SK-N-SH (cell line): ENCODE measurements at regions not wholly inside any gene's neighbourhood (a gene's known extent, or its start where the extent isn't known, plus 50 kb on each side); places are given as distances from the start of the nearest gene placed in this dataset.

ENCODE experiments used
- CTCF ChIA-PET: fragments of 300-600, 350-600 bp; formaldehyde crosslinking; extraction: SDS; loops from one replicate; lab custom pipeline; 2021; lab: Yijun Ruan, JAX
- POLR2A ChIA-PET: fragments of 350-600 bp; sonication (Branson Sonifier 250); formaldehyde crosslinking; extraction: SDS; loops from one replicate; lab custom pipeline; 2020; ENCODE audit warnings: antibody characterized with exemption, inconsistent platforms; lab: Yijun Ruan, JAX
- DNase-seq: peaks from one replicate; pipeline ENCODE4 v3.0.0; 2012
- H2AFZ ChIP-seq: fragments of 200-600 bp; sonication (generic); 2 replicates; pipeline ENCODE4 v1.8.1; 2016; ENCODE audit warnings: antibody characterized with exemption, mild to moderate bottlenecking, low read depth
- H3F3A ChIP-seq: fragments of 200-600 bp; sonication (generic); replicated peaks from 2 replicates; pipeline ENCODE3; 2016; ENCODE audit warnings: antibody characterized with exemption, mild to moderate bottlenecking; ENCODE audit not compliant: insufficient read depth
- H3K27ac ChIP-seq, 2 experiments: fragments of 200-500 bp in 1 of 2; fragments of 200-600 bp in 1 of 2; sonication (Bioruptor generic) in 1 of 2; sonication (generic), shearing (Covaris generic) in 1 of 2; 2 replicates each; pipeline versions ENCODE4 v1.5.1 to v1.6.1; 2014 to 2016; ENCODE audit warnings: low read depth in 2 of 2, inconsistent platforms in 1 of 2, low read length in 1 of 2, mild to moderate bottlenecking in 1 of 2, mixed read lengths in 1 of 2
- H3K27me3 ChIP-seq: fragments of 200-600 bp; sonication (generic), shearing (Covaris generic); 2 replicates; pipeline ENCODE4 v1.6.1; 2016; ENCODE audit warnings: mixed run types; ENCODE audit not compliant: insufficient read depth
- H3K36me3 ChIP-seq, 2 experiments: fragments of 200-500 bp in 1 of 2; fragments of 200-600 bp in 1 of 2; sonication (Bioruptor generic) in 1 of 2; sonication (generic) in 1 of 2; replicated peaks in 1 of 2; 2 replicates each; pipeline versions ENCODE3 to v1.5.1; 2014 to 2016; ENCODE audit warnings: low read length in 1 of 2, mild to moderate bottlenecking in 1 of 2; ENCODE audit not compliant: insufficient read depth in 2 of 2, control insufficient read depth in 1 of 2
- H3K4me1 ChIP-seq, 2 experiments: fragments of 200-500 bp in 1 of 2; fragments of 200-600 bp in 1 of 2; sonication (Bioruptor generic) in 1 of 2; sonication (generic), shearing (Covaris generic) in 1 of 2; 2 replicates each; pipeline versions ENCODE4 v1.5.1 to v1.6.1; 2014 to 2016; ENCODE audit warnings: low read depth in 1 of 2, low read length in 1 of 2, mixed run types in 1 of 2; ENCODE audit not compliant: insufficient read depth in 2 of 2, control insufficient read depth in 1 of 2
- H3K4me2 ChIP-seq: fragments of 200-600 bp; sonication (generic), shearing (Covaris generic); 2 replicates; pipeline ENCODE4 v1.6.1; 2017; ENCODE audit warnings: mixed run types
- H3K4me3 ChIP-seq, 2 experiments: fragments of 200-500 bp in 1 of 2; fragments of 200-600 bp in 1 of 2; sonication (Bioruptor generic) in 1 of 2; sonication (generic), shearing (Covaris generic) in 1 of 2; 2 replicates each; pipeline versions ENCODE4 v1.5.1 to v1.8.1; 2014 to 2016; ENCODE audit warnings: low read depth in 2 of 2, inconsistent platforms in 1 of 2, low read length in 1 of 2, mild to moderate bottlenecking in 1 of 2, mixed read lengths in 1 of 2, moderate library complexity in 1 of 2
- H3K79me2 ChIP-seq: fragments of 200-600 bp; sonication (generic); 2 replicates; pipeline ENCODE4 v1.8.1; 2017; ENCODE audit warnings: mild to moderate bottlenecking; ENCODE audit not compliant: insufficient read depth
- H3K9ac ChIP-seq: fragments of 200-600 bp; sonication (generic); 2 replicates; pipeline ENCODE4 v1.6.1; 2017; ENCODE audit warnings: mixed run types
- H3K9me2 ChIP-seq: fragments of 200-600 bp; sonication (generic); 2 replicates; pipeline ENCODE4 v1.6.1; 2017; ENCODE audit warnings: mixed run types
- H3K9me3 ChIP-seq: fragments of 200-600 bp; sonication (generic); 2 replicates; pipeline ENCODE4 v1.6.1; 2017; ENCODE audit warnings: mixed run types, mild to moderate bottlenecking, moderate library complexity
- H4K20me1 ChIP-seq: fragments of 200-600 bp; sonication (generic); 2 replicates; pipeline ENCODE4 v1.6.1; 2017; ENCODE audit warnings: mild to moderate bottlenecking, mixed run types; ENCODE audit not compliant: insufficient read depth
- CTCF ChIP-seq: fragments of 200-600 bp; sonication (generic); IDR thresholded peaks from 2 replicates; pipeline ENCODE4 v1.6.1; 2017; ENCODE audit warnings: antibody characterized with exemption, mild to moderate bottlenecking, moderate library complexity
- EP300 ChIP-seq, 2 experiments: IDR thresholded peaks; 2 replicates each; pipeline versions ENCODE4 v1.4.0 to v1.6.1; 2012; ENCODE audit warnings: borderline replicate concordance in 1 of 2, low read depth in 1 of 2, low read length in 1 of 2
- EZH2phosphoT487 ChIP-seq: fragments of 200-600 bp; sonication (generic); IDR thresholded peaks from 2 replicates; pipeline ENCODE4 v1.6.1; 2017; ENCODE audit warnings: low read depth, mixed run types, mild to moderate bottlenecking, antibody characterized with exemption, moderate library complexity, borderline replicate concordance
- GABPA ChIP-seq: IDR thresholded peaks from 2 replicates; pipeline ENCODE4 v1.4.0; 2012; ENCODE audit warnings: low read depth, mild to moderate bottlenecking
- GATA2 ChIP-seq: sonication (generic); formaldehyde crosslinking; IDR thresholded peaks from 2 replicates; pipeline ENCODE4 v1.5.0; 2020; ENCODE audit warnings: mild to moderate bottlenecking, missing genetic modification reagents
- IRF3 ChIP-seq: fragments of 150-350 bp; IDR thresholded peaks from 2 replicates; pipeline ENCODE4 v1.6.1; 2016; ENCODE audit warnings: mild to moderate bottlenecking, low read depth, low read length
- MXI1 ChIP-seq: IDR thresholded peaks from 2 replicates; pipeline ENCODE4 v1.6.1; 2012; ENCODE audit warnings: mild to moderate bottlenecking, low read depth, low read length, improper control_type of control experiment
- NFIC ChIP-seq: IDR thresholded peaks from 2 replicates; pipeline ENCODE4 v1.4.0; 2012; ENCODE audit warnings: borderline replicate concordance
- NRF1 ChIP-seq: IDR thresholded peaks from 2 replicates; pipeline ENCODE4 v1.6.1; 2012; ENCODE audit warnings: low read depth, mild to moderate bottlenecking, low read length
- POLR2AphosphoS5 ChIP-seq: IDR thresholded peaks from 2 replicates; pipeline ENCODE4 v1.6.1; 2012; ENCODE audit warnings: low read depth, low read length
- RAD21 ChIP-seq: IDR thresholded peaks from 2 replicates; pipeline ENCODE4 v1.6.1; 2012; ENCODE audit warnings: mild to moderate bottlenecking, low read length
- RCOR1 ChIP-seq: fragments of 150-350 bp; IDR thresholded peaks from 2 replicates; pipeline ENCODE4 v1.6.1; 2017; ENCODE audit warnings: antibody characterized with exemption, low read length
- REST ChIP-seq: IDR thresholded peaks from 2 replicates; pipeline ENCODE4 v1.6.1; 2012; ENCODE audit warnings: mild to moderate bottlenecking, low read depth, low read length, moderate library complexity
- RFX5 ChIP-seq: IDR thresholded peaks from 2 replicates; pipeline ENCODE4 v1.6.1; 2012; ENCODE audit warnings: mild to moderate bottlenecking, improper control_type of control experiment, low read length
- RXRA ChIP-seq: IDR thresholded peaks from 2 replicates; pipeline ENCODE4 v1.4.0; 2012; ENCODE audit warnings: low read depth, mild to moderate bottlenecking, borderline replicate concordance
- SIN3A ChIP-seq: IDR thresholded peaks from 2 replicates; pipeline ENCODE4 v1.6.1; 2012; ENCODE audit warnings: low read depth, mild to moderate bottlenecking, low read length, moderate library complexity, borderline replicate concordance
- TEAD4 ChIP-seq: IDR thresholded peaks from 2 replicates; pipeline ENCODE4 v1.4.0; 2012; ENCODE audit warnings: mild to moderate bottlenecking, borderline replicate concordance; ENCODE audit not compliant: insufficient read depth
- WGBS: methylation state at CpG from one replicate; pipeline ENCODE4 v1.1.6; 2017; ENCODE audit warnings: low lambda C conversion rate; 5-methylcytosine and 5-hydroxymethylcytosine counted together

GRCh38 chr5:152488869-152489268, 83.8 kb upstream of the NMUR2 start (continued):
- no peak for TF ChIP-seq TEAD4
- TF ChIP-seq MXI1: no peak
- TF ChIP-seq, all 33 proteins: peak for 0

GRCh38 chr5:152499814-152500535, 94.9 kb upstream of the NMUR2 start:
- ChIA-PET CTCF (no interaction called here), POLR2A (no interaction called here)
- Histone ChIP-seq H4K20me1 (no peaks in the 10 kb centered on the region), H3K27me3 (no peaks in the 10 kb centered on the region), H3K4me1 (no peaks in the 10 kb centered on the region), H3F3A (no peaks in the 10 kb centered on the region), H3K9me2 (no peaks in the 10 kb centered on the region), H3K36me3 (no peaks in the 10 kb centered on the region), H3K79me2 (no peaks in the 10 kb centered on the region), H3K4me3 (no peak overlapping the region), H3K27ac (no peak overlapping the region), H3K9me3 (no peaks in the 10 kb centered on the region), H3K4me2 (no peak overlapping the region), H3K9ac (no peak overlapping the region), H2AFZ (no peak overlapping the region)
- no peak for TF ChIP-seq NFIC
- TF ChIP-seq REST: no peak
- no peak for TF ChIP-seq SIN3A
- TF ChIP-seq RAD21: no peak
- no peak for TF ChIP-seq GABPA
- TF ChIP-seq POLR2AphosphoS5: no peak
- no peak for TF ChIP-seq NRF1
- TF ChIP-seq GATA2 (CRISPR knock-in tag): no peak
- no peak for TF ChIP-seq RCOR1
- TF ChIP-seq EP300 (IDR thresholded peaks at IDR 0.05; ENCODE audit: borderline replicate concordance in 1 of 2, low read depth in 1 of 2, low read length in 1 of 2): no peak
- no peak for TF ChIP-seq RXRA
- no peak for TF ChIP-seq CTCF
- TF ChIP-seq EZH2phosphoT487: no peak
- no peak for TF ChIP-seq IRF3
- TF ChIP-seq RFX5: no peak
- no peak for DNase-seq
- WGBS: 15% methylated on average over 4 of the region's 4 CpGs
